Germinal center (tissue), 1 donor: ENCODE measurements at regions not wholly inside any gene's neighbourhood (a gene's known extent, or its start where the extent isn't known, plus 50 kb on each side); places are given as distances from the start of the nearest gene placed in this dataset.
"Not testable (repeated sequence)": the region's sequence is repeated elsewhere in the genome, so short reads cannot be mapped to it uniquely, and the experiment has no call there.

Source experiments
- DNase-seq: peaks from one replicate; pipeline ENCODE4 v3.0.0; 2012; ENCODE audit warnings: mixed read lengths, low spot score

- DNase-seq: no peak
These were observed 311.9 kb downstream of the SHQ1 start for GRCh38 chr3:72536206-72536877.

- peak; percentile 42 for DNase-seq
These were observed 312.5 kb downstream of the SHQ1 start for GRCh38 chr3:72535772-72536171.

- no peak for DNase-seq
These were observed 314.4 kb downstream of the SHQ1 start for GRCh38 chr3:72533591-72534473.

GRCh38 chr3:72530426-72530825 lies 317.8 kb downstream of the SHQ1 start:
- no peak for DNase-seq

- DNase-seq: no peak
These were observed 319.2 kb downstream of the SHQ1 start for GRCh38 chr3:72529081-72529480.

- peak; percentile 69 for DNase-seq
These were observed 324.7 kb downstream of the SHQ1 start for GRCh38 chr3:72523429-72524151.

- no peak for DNase-seq
These were observed 327.4 kb downstream of the SHQ1 start for GRCh38 chr3:72520690-72521308.

- no peak for DNase-seq
These were observed 328.2 kb downstream of the SHQ1 start for GRCh38 chr3:72519946-72520604.

- DNase-seq: no peak
These were observed 330.3 kb downstream of the SHQ1 start for GRCh38 chr3:72517921-72518424.

- no peak for DNase-seq
These were observed 330.9 kb downstream of the SHQ1 start for GRCh38 chr3:72517336-72517735.

- DNase-seq: no peak
These were observed 331.9 kb downstream of the SHQ1 start for GRCh38 chr3:72516361-72516760.

- DNase-seq: no peak
These were observed 332.3 kb downstream of the SHQ1 start for GRCh38 chr3:72515941-72516340.

- no peak for DNase-seq
These were observed 333.0 kb downstream of the SHQ1 start for GRCh38 chr3:72515281-72515680.

- DNase-seq: no peak
These were observed 338.0 kb downstream of the SHQ1 start for GRCh38 chr3:72510247-72510646.

- no peak for DNase-seq
These were observed 342.5 kb downstream of the SHQ1 start for GRCh38 chr3:72505539-72506405.

GRCh38 chr3:72497501-72497900 lies 350.7 kb downstream of the SHQ1 start:
- DNase-seq: not testable (repeated sequence)

GRCh38 chr3:72496051-72496670 lies 352.1 kb downstream of the SHQ1 start:
- DNase-seq: no peak

- DNase-seq: no peak
These were observed 353.6 kb downstream of the SHQ1 start for GRCh38 chr3:72494626-72495025.

- no peak for DNase-seq
These were observed 354.1 kb downstream of the SHQ1 start for GRCh38 chr3:72494130-72494529.

GRCh38 chr3:72492240-72492639 lies 356.0 kb downstream of the SHQ1 start:
- no peak for DNase-seq
